Choroid plexus epithelial cell (primary cell): ENCODE measurements at regions not wholly inside any gene's neighbourhood (a gene's known extent, or its start where the extent isn't known, plus 50 kb on each side); places are given as distances from the start of the nearest gene placed in this dataset.

ENCODE experiments used
- DNase-seq: peaks from one replicate; pipeline ENCODE4 v3.0.0-alpha.2; 2010; ENCODE audit warnings: low read depth
- H3K4me3 ChIP-seq: 2 replicates; pipeline ENCODE4 v1.5.1; 2011; ENCODE audit warnings: low read depth, mild to moderate bottlenecking, control low read depth, low read length, moderate library complexity
- TF ChIP-seq, protein P1 (sequence below): conservative IDR thresholded peaks from 2 replicates; pipeline ENCODE4 v1.5.1; 2011; ENCODE audit warnings: low read depth, mild to moderate bottlenecking, control low read depth, inconsistent platforms, low read length, moderate library complexity

- H3K4me3 ChIP-seq: no peak overlapping the region
- DNase-seq: no peak
- TF ChIP-seq, protein P1, sequence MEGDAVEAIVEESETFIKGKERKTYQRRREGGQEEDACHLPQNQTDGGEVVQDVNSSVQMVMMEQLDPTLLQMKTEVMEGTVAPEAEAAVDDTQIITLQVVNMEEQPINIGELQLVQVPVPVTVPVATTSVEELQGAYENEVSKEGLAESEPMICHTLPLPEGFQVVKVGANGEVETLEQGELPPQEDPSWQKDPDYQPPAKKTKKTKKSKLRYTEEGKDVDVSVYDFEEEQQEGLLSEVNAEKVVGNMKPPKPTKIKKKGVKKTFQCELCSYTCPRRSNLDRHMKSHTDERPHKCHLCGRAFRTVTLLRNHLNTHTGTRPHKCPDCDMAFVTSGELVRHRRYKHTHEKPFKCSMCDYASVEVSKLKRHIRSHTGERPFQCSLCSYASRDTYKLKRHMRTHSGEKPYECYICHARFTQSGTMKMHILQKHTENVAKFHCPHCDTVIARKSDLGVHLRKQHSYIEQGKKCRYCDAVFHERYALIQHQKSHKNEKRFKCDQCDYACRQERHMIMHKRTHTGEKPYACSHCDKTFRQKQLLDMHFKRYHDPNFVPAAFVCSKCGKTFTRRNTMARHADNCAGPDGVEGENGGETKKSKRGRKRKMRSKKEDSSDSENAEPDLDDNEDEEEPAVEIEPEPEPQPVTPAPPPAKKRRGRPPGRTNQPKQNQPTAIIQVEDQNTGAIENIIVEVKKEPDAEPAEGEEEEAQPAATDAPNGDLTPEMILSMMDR: no peak
These were observed 414.3 kb downstream of the SAMD5 start for GRCh38 chr6:147922799-147923198.

DNA sequence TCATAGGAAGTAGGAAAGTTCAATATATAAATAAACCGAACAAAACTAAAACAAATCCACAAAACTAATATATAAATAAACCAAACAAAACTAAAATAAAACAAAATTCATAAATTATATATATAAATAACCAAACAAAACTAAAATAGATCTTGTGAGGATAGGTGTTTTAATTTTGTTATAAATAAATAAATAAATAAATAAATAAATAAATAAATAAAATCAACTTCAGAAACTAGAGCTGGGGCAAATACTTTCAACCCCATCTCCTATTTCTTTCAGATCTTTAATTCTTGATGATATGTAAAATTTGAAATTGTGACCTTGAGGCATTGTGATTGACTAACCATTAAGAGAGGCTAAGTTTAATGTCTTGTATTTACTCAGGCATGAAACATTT lies 416.1 kb downstream of the SAMD5 start:
- TF ChIP-seq, protein P1: no peak
- no peak for DNase-seq
- no peak overlapping the region for H3K4me3 ChIP-seq

DNA sequence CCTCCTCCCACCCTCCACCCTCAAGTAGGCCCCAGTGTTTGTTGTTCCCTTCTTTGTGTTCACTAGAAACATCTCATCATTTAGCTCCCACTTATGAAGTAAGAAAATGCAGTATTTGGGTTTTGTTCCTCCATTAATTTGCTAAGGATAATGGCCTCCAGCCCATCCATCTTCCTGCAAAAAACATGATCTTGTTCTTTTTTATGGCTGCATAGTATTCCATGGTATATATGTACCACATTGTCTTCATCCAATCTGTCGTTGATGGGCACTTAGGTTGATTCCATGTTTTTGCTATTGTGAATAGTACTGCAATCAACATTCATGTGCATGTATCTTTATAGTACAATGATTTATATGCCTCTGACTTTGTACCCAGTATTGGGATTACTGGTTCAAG lies 416.8 kb upstream of the SASH1 start:
- DNase-seq: no peak
- H3K4me3 ChIP-seq: no peak overlapping the region
- TF ChIP-seq, protein P1: no peak

DNA sequence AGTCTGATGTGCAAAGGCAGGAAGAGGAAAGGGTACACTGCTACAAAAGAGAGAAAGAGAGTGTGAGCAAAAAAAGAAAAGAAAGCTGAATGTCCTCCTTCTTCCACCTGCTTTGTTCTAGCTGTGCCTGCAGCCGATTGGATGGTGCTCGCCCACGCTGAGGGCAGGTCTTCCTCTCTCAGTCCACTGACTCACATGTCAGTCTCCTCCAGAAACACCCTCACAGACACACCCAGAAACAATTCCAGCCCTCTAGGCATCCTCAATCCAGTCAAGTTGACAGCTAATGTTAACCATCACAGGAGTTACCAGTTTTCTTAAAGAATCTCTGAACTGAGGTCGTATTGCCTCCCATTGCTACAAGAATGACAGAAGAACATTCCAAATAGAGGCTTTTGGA lies 411.9 kb upstream of the SASH1 start:
- TF ChIP-seq, protein P1: no peak

GRCh38 chr6:147933224-147933623 lies 409.4 kb upstream of the SASH1 start:
- TF ChIP-seq, protein P1: no peak
- DNase-seq: no peak
- no peak overlapping the region for H3K4me3 ChIP-seq

More for the DNA sequence above, 411.9 kb upstream of the SASH1 start:
- H3K4me3 ChIP-seq: no peak overlapping the region
- no peak for DNase-seq

DNA sequence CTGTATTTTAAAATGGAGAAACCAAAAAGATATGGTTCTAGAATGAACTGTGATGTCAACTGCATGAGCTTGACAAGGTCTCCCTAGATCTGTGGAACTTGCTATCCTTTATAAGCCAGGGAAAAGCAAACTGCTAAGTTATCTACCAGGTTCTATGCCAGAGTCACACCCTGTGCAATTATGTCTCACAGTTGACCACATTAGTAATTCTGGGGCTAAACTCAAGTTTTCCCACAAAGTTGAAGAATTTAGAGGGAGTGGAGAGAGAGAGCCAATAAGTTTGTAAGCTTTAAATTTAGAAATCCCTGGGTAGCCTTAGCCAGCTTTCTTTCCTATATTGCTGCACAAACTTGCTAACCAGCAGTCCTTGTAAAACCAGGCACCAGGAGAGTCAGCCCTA lies 407.0 kb upstream of the SASH1 start:
- TF ChIP-seq, protein P1: no peak
- DNase-seq: no peak

GRCh38 chr6:147936703-147937470 lies 405.8 kb upstream of the SASH1 start:
- TF ChIP-seq, protein P1: no peak
- no peak overlapping the region for H3K4me3 ChIP-seq
- DNase-seq: no peak

More for the DNA sequence above, 407.0 kb upstream of the SASH1 start:
- no peak overlapping the region for H3K4me3 ChIP-seq
